Esophagus squamous epithelium (tissue), 4 donors: ENCODE measurements at regions not wholly inside any gene's neighbourhood (a gene's known extent, or its start where the extent isn't known, plus 50 kb on each side); places are given as distances from the start of the nearest gene placed in this dataset.

ENCODE experiments used
- POLR2A ChIP-seq, 4 donors: fragments of 450-650 bp; IDR thresholded peaks; one replicate each; pipeline ENCODE4 v1.6.1; 2017; ENCODE audit warnings: antibody characterized with exemption in 4 of 4, mild to moderate bottlenecking in 4 of 4, moderate library complexity in 3 of 4
- TF ChIP-seq, protein P1 (sequence below), 6 experiments: fragments of 450-650 bp in 4 of 6; fragments of 200-600 bp in 2 of 6; sonication (generic) in 2 of 6; IDR thresholded peaks; one replicate each; pipeline ENCODE4 v1.5.1; 2016 to 2019; ENCODE audit warnings: antibody characterized with exemption in 6 of 6, mild to moderate bottlenecking in 4 of 6, moderate library complexity in 4 of 6

- TF ChIP-seq, protein P1, sequence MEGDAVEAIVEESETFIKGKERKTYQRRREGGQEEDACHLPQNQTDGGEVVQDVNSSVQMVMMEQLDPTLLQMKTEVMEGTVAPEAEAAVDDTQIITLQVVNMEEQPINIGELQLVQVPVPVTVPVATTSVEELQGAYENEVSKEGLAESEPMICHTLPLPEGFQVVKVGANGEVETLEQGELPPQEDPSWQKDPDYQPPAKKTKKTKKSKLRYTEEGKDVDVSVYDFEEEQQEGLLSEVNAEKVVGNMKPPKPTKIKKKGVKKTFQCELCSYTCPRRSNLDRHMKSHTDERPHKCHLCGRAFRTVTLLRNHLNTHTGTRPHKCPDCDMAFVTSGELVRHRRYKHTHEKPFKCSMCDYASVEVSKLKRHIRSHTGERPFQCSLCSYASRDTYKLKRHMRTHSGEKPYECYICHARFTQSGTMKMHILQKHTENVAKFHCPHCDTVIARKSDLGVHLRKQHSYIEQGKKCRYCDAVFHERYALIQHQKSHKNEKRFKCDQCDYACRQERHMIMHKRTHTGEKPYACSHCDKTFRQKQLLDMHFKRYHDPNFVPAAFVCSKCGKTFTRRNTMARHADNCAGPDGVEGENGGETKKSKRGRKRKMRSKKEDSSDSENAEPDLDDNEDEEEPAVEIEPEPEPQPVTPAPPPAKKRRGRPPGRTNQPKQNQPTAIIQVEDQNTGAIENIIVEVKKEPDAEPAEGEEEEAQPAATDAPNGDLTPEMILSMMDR (IDR thresholded peaks at IDR 0.05): no peak
- TF ChIP-seq POLR2A (IDR thresholded peaks at IDR 0.05): no peak
These were observed 154.2 kb upstream of the GSE1 start for GRCh38 chr16:85458968-85459367.
